Ovary (tissue), 3 donors: ENCODE measurements at regions not wholly inside any gene's neighbourhood (a gene's known extent, or its start where the extent isn't known, plus 50 kb on each side); places are given as distances from the start of the nearest gene placed in this dataset.

Experiments
- POLR2A ChIP-seq: fragments of 450-650 bp; IDR thresholded peaks from one replicate; pipeline ENCODE4 v1.6.1; 2017; ENCODE audit warnings: antibody characterized with exemption, mild to moderate bottlenecking, moderate library complexity
- TF ChIP-seq, protein P1 (sequence below), 3 donors: fragments of 450-650 bp in 2 of 3; fragments of 200-600 bp in 1 of 3; IDR thresholded peaks; one replicate each; pipeline versions ENCODE4 v1.5.1 to v1.8.0; 2016 to 2022; ENCODE audit warnings: antibody characterized with exemption in 3 of 3, mild to moderate bottlenecking in 1 of 3
- donor health status: DM: no; HTN: no; CAD: no.

DNA sequence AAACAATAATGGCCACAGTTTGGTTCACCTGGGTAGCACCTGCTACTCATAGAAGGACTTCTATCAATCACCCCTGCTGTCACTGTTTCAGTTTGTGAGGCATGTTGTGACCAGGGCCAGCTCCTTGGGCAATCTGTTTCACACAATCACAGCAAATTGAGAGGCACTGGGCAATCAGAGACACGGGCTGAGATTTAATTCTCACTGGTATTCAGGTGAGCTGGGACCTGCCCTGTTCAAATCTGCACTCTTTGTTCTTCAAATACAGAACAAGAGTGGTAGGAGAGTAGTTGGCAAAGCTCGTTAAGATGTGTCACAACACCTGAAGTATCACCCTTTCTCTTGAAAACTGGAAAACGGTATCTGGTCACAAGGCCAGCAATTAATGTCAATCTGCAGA, 57.8 kb upstream of the NAP1L1 start:
- TF ChIP-seq, protein P1, sequence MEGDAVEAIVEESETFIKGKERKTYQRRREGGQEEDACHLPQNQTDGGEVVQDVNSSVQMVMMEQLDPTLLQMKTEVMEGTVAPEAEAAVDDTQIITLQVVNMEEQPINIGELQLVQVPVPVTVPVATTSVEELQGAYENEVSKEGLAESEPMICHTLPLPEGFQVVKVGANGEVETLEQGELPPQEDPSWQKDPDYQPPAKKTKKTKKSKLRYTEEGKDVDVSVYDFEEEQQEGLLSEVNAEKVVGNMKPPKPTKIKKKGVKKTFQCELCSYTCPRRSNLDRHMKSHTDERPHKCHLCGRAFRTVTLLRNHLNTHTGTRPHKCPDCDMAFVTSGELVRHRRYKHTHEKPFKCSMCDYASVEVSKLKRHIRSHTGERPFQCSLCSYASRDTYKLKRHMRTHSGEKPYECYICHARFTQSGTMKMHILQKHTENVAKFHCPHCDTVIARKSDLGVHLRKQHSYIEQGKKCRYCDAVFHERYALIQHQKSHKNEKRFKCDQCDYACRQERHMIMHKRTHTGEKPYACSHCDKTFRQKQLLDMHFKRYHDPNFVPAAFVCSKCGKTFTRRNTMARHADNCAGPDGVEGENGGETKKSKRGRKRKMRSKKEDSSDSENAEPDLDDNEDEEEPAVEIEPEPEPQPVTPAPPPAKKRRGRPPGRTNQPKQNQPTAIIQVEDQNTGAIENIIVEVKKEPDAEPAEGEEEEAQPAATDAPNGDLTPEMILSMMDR (IDR thresholded peaks at IDR 0.05): no peak
- TF ChIP-seq POLR2A: no peak
